ENCODE measurements at regions not wholly inside any gene's neighbourhood (a gene's known extent, or its start where the extent isn't known, plus 50 kb on each side); places are given as distances from the start of the nearest gene placed in this dataset.

DNA sequence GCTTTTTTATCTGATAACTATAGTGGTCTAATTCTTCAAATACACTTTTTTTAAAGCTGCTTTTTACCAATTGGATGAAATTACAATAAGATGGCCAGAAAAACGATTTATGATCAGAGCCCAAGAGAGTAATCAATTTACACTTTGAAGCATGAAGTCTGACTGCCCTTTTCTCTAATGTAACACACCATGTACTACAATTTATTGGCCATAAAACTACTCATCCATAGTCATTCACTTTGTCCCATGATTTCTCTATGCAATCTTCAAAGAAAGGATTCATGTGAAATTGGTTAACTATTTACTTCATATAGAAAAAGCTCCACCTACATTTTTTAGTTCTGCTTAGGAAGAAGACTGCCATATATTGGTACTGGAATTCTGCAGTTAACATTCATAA is 73.6 kb upstream of the CAST start:
- no peak for DNase-seq (ENCODE audit: low spot score)

- DNase-seq (ENCODE audit: low spot score): no peak
These were observed 71.4 kb upstream of the CAST start for GRCh38 chr5:96590796-96591195.

- no peak for DNase-seq (ENCODE audit: low spot score)
These were observed 66.7 kb upstream of the CAST start for GRCh38 chr5:96595300-96596090.

DNA sequence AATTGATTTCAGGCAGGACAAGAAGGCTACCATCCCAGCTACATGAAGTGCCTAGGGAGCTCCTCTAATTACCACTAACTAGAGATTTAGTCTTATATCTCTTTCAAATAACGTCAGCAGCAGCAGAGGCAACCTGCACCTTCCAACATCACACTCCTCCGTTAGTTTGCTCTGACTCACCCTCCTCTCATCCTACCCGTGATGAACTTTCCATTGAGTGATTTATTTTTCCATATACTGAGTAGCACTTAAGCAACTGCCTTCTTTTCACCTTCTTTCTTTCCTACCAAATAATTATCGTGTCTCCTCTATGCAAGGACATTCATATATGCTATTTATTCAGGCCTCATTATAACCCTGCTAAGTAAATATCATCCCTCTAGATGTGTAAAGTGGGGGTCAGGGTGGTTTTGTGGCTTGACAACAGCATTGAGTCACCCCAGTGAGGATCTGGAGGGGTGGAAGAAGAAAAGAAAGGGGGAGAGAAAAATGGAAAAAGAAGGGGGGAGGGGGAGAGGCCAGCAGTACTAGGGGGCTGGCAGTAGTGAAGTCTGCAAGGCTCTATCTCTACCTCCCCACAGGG is 64.6 kb upstream of the CAST start:
- no peak for DNase-seq (ENCODE audit: low spot score)

GRCh38 chr5:96601200-96601599 is 61.0 kb upstream of the CAST start:
- no peak for DNase-seq (ENCODE audit: low spot score)

DNA sequence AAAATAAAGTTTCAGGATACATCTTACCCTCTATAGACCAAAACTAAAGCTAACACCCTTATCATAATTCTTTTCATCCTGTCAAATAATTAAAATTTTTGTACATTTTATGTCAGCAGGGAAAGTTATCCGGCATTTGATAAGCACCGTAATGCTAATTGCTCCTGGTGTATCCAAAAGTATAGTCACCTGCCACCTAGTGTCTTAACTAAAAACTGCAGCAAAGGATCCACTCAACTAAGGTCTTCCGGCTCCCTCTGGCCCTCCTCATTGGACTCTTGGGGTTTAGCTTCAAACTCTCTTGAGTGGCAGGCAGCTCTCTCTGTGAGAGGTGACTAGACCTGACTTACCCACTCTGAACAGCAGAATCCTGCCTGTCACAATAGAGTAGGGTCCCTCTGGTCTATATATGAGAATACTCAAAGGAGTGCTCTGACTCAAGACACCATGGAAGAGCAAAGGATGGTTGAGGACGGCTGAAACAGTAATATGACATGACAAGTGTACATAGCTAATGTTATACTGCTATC is 60.4 kb upstream of the CAST start:
- DNase-seq (ENCODE audit: low spot score): peak; percentile 73

- no peak for DNase-seq (ENCODE audit: low spot score)
These were observed 59.4 kb upstream of the CAST start for GRCh38 chr5:96602776-96603175.

GRCh38 chr5:96605144-96605837 is 56.9 kb upstream of the CAST start:
- DNase-seq (ENCODE audit: low spot score): no peak

DNA sequence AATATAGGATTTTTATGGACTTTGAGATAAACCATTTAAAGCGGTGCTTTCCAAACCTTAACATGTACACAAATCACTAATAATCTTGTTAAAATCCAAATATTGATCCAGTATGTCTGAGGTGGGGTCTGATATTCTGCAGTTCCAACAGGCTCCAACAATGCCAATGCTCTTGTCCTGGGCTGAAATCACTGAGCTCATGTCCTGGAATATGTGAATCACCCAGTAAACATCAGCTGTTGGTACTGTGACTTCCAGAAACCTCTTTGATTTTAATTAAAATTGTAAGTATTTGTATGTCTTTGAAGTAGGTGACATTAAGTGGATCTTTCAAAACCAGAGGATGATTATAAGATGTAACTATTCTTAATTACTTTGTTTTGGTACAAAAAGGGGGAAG is 52.8 kb upstream of the CAST start:
- DNase-seq (ENCODE audit: low spot score): no peak

- DNase-seq (ENCODE audit: low spot score): no peak
These were observed 51.4 kb upstream of the CAST start for GRCh38 chr5:96610747-96611146.

GRCh38 chr5:96611946-96612345 is 50.2 kb upstream of the CAST start:
- no peak for DNase-seq (ENCODE audit: low spot score)

Data from cerebellar cortex (tissue), 1 donor.